PFSK-1 (cell line): ENCODE measurements at regions not wholly inside any gene's neighbourhood (a gene's known extent, or its start where the extent isn't known, plus 50 kb on each side); places are given as distances from the start of the nearest gene placed in this dataset.

ENCODE experiments used
- POLR2AphosphoS5 ChIP-seq: IDR thresholded peaks from 2 replicates; pipeline ENCODE4 v1.6.1; 2012; ENCODE audit warnings: low read depth, mild to moderate bottlenecking, control low read depth, low read length, moderate library complexity
- SIN3A ChIP-seq: IDR thresholded peaks from 2 replicates; pipeline ENCODE4 v1.6.1; 2012; ENCODE audit warnings: mild to moderate bottlenecking, low read length, moderate library complexity, borderline replicate concordance; ENCODE audit not compliant: insufficient read depth
- TF ChIP-seq, protein P1 (sequence below), 2 experiments: IDR thresholded peaks; 2 replicates each; pipeline versions ENCODE4 v1.6.1 to v1.8.0; 2011 to 2012; ENCODE audit warnings: low read depth in 2 of 2, low read length in 2 of 2, control low read depth in 1 of 2, inconsistent platforms in 1 of 2, mild to moderate bottlenecking in 1 of 2, moderate library complexity in 1 of 2; ENCODE audit not compliant: insufficient read depth in 1 of 2

- TF ChIP-seq POLR2AphosphoS5: no peak
- no peak for TF ChIP-seq SIN3A
- TF ChIP-seq, protein P1, sequence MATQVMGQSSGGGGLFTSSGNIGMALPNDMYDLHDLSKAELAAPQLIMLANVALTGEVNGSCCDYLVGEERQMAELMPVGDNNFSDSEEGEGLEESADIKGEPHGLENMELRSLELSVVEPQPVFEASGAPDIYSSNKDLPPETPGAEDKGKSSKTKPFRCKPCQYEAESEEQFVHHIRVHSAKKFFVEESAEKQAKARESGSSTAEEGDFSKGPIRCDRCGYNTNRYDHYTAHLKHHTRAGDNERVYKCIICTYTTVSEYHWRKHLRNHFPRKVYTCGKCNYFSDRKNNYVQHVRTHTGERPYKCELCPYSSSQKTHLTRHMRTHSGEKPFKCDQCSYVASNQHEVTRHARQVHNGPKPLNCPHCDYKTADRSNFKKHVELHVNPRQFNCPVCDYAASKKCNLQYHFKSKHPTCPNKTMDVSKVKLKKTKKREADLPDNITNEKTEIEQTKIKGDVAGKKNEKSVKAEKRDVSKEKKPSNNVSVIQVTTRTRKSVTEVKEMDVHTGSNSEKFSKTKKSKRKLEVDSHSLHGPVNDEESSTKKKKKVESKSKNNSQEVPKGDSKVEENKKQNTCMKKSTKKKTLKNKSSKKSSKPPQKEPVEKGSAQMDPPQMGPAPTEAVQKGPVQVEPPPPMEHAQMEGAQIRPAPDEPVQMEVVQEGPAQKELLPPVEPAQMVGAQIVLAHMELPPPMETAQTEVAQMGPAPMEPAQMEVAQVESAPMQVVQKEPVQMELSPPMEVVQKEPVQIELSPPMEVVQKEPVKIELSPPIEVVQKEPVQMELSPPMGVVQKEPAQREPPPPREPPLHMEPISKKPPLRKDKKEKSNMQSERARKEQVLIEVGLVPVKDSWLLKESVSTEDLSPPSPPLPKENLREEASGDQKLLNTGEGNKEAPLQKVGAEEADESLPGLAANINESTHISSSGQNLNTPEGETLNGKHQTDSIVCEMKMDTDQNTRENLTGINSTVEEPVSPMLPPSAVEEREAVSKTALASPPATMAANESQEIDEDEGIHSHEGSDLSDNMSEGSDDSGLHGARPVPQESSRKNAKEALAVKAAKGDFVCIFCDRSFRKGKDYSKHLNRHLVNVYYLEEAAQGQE (IDR thresholded peaks at IDR 0.05; ENCODE audit: insufficient read depth in 1 of 2, low read depth in 2 of 2, low read length in 2 of 2): no peak
These were observed 463.1 kb downstream of the DMAC1 start for GRCh38 chr9:7336356-7337065.
